Erythroblast (primary cell): ENCODE measurements at regions not wholly inside any gene's neighbourhood (a gene's known extent, or its start where the extent isn't known, plus 50 kb on each side); places are given as distances from the start of the nearest gene placed in this dataset.

Experiments
- GATA1 ChIP-seq: IDR thresholded peaks from 2 replicates; pipeline ENCODE4 v1.6.1; 2011; ENCODE audit warnings: low read depth, mild to moderate bottlenecking, control low read depth, low read length, moderate library complexity
- POLR2A ChIP-seq: IDR thresholded peaks from 2 replicates; pipeline ENCODE4 v1.6.1; 2011; ENCODE audit warnings: mild to moderate bottlenecking, low read length

- TF ChIP-seq POLR2A: no peak
- TF ChIP-seq GATA1: no peak
Measured at GRCh38 chr2:18299423-18300212, 260.8 kb downstream of the RDH14 start.
